ENCODE measurements at regions not wholly inside any gene's neighbourhood (a gene's known extent, or its start where the extent isn't known, plus 50 kb on each side); places are given as distances from the start of the nearest gene placed in this dataset.

DNA sequence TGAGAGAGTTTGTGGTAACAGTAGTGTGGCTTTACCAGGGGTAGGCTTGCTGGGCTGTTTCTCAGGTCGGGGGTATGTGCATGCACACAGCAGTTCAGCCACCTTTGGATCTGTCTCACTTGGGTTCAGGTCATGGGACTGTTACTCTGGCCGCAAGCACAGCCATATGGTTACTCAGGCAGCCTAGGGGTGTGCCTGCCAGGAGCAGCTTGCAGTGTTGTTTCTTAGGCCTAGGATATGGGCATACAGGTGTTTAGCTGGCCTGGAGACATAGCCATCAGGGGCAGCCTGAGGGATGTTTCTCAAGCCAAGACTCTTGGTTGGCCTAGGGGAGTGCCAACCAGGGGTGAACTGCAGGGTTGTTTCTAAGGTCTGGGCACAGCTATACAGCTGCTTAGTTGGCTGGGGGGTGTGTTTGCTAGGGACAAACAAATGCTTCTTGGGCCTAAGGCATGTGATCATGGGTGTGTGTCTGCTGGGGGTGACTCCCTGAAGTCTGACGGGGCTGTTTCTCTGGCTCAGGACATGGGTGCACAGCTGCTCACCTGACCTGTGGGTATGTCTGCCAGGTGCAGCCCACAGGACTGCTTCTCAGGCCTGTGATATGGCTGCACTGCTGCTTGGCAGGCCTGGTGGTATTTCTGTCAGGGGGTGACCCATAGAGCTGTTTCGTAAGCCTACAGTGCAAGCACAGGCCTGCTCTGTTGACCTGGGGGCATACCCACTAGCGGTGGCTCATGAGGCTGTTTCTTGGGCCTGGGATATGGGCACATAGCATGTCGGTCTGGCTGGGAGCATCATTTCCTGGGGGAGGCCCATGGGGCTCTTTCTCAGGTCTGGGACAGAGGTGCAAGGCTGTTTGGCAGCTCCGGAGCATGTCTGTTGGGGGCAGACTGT, 168.0 kb upstream of the THRB start:
- no peak for FAIRE-seq
- intact Hi-C loops (cut with micrococcal nuclease) = no loop called here

More for the DNA sequence above, 168.0 kb upstream of the THRB start:
- Histone ChIP-seq H3K9me3 (replicated peaks; ENCODE audit: control insufficient read depth, insufficient read depth, low read depth, low read length) (no peaks in the 10 kb centered on the region), H2AFZ (ENCODE audit: low read depth, low read length) (no peak overlapping the region), H4K20me1 (replicated peaks; ENCODE audit: control insufficient read depth, insufficient read depth, low read length) (no peaks in the 10 kb centered on the region), H3K9me1 (ENCODE audit: control insufficient read depth, insufficient read depth, low read length) (no peaks in the 10 kb centered on the region), H3K4me1 (replicated peaks in 1 of 2; ENCODE audit: control insufficient read depth in 2 of 2, insufficient read depth in 2 of 2, low read length in 2 of 2) (no peaks in the 10 kb centered on the region), H3K4me2 (ENCODE audit: insufficient read depth, low read length) (no peak overlapping the region), H3K4me3 (no peak overlapping the region), H3K27me3 (ENCODE audit: control insufficient read depth in 2 of 2, insufficient read depth in 2 of 2, low read length in 2 of 2) (no peaks in the 10 kb centered on the region; a peak in 1 of 5 replicates), H3K36me3 (ENCODE audit: control insufficient read depth, insufficient read depth, low read length) (no peaks in the 10 kb centered on the region), H3K79me2 (ENCODE audit: control insufficient read depth, insufficient read depth, low read length) (no peaks in the 10 kb centered on the region), H3K27ac (ENCODE audit: extremely low read depth, low read depth, low read length) (no peak overlapping the region), H3K9ac (ENCODE audit: insufficient read depth in 1 of 2, low read depth in 2 of 2, low read length in 2 of 2) (no peak overlapping the region; a peak in 1 of 4 replicates)
- no peak for TF ChIP-seq SP1 (CRISPR knock-in tag; IDR thresholded peaks at IDR 0.05)
- no peak for TF ChIP-seq KAT2B (IDR thresholded peaks at IDR 0.05; ENCODE audit: low read depth, low read length)
- TF ChIP-seq SAP30 (IDR thresholded peaks at IDR 0.05; ENCODE audit: borderline replicate concordance, insufficient read depth, low read depth, low read length, poor library complexity, severe bottlenecking) = no peak
- TF ChIP-seq, protein P1, sequence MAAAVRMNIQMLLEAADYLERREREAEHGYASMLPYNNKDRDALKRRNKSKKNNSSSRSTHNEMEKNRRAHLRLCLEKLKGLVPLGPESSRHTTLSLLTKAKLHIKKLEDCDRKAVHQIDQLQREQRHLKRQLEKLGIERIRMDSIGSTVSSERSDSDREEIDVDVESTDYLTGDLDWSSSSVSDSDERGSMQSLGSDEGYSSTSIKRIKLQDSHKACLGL (CRISPR knock-in tag; IDR thresholded peaks at IDR 0.05; ENCODE audit: borderline replicate concordance, poor library complexity, severe bottlenecking) = no peak
- TF ChIP-seq, protein P2, sequence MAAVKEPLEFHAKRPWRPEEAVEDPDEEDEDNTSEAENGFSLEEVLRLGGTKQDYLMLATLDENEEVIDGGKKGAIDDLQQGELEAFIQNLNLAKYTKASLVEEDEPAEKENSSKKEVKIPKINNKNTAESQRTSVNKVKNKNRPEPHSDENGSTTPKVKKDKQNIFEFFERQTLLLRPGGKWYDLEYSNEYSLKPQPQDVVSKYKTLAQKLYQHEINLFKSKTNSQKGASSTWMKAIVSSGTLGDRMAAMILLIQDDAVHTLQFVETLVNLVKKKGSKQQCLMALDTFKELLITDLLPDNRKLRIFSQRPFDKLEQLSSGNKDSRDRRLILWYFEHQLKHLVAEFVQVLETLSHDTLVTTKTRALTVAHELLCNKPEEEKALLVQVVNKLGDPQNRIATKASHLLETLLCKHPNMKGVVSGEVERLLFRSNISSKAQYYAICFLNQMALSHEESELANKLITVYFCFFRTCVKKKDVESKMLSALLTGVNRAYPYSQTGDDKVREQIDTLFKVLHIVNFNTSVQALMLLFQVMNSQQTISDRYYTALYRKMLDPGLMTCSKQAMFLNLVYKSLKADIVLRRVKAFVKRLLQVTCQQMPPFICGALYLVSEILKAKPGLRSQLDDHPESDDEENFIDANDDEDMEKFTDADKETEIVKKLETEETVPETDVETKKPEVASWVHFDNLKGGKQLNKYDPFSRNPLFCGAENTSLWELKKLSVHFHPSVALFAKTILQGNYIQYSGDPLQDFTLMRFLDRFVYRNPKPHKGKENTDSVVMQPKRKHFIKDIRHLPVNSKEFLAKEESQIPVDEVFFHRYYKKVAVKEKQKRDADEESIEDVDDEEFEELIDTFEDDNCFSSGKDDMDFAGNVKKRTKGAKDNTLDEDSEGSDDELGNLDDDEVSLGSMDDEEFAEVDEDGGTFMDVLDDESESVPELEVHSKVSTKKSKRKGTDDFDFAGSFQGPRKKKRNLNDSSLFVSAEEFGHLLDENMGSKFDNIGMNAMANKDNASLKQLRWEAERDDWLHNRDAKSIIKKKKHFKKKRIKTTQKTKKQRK (IDR thresholded peaks at IDR 0.05; ENCODE audit: borderline replicate concordance, low read depth, low read length) = no peak
- no peak for TF ChIP-seq CBX1 (IDR thresholded peaks at IDR 0.05; ENCODE audit: low read depth)
- no peak for TF ChIP-seq MEF2D (tag; conservative IDR thresholded peaks at IDR 0.05; ENCODE audit: low read depth)
- TF ChIP-seq MYBL2 (IDR thresholded peaks at IDR 0.05; ENCODE audit: low read depth) = no peak
- TF ChIP-seq MYBL2 (CRISPR knock-in tag; IDR thresholded peaks at IDR 0.05; ENCODE audit: borderline replicate concordance) = no peak
- TF ChIP-seq KLF10 (CRISPR knock-in tag; IDR thresholded peaks at IDR 0.05) = no peak
- TF ChIP-seq PHF20 (IDR thresholded peaks at IDR 0.05; ENCODE audit: partially characterized antibody) = no peak
- no peak for TF ChIP-seq ZNF3 (CRISPR knock-in tag; IDR thresholded peaks at IDR 0.05)
- no peak for TF ChIP-seq PYGO2 (tag; IDR thresholded peaks at IDR 0.05)
- TF ChIP-seq NFATC3 (IDR thresholded peaks at IDR 0.05) = no peak
- no peak for TF ChIP-seq ZNF57 (CRISPR knock-in tag; IDR thresholded peaks at IDR 0.05)
- no peak for TF ChIP-seq ASH1L (IDR thresholded peaks at IDR 0.05; ENCODE audit: borderline replicate concordance, low read depth, partially characterized antibody)
- TF ChIP-seq KHSRP (IDR thresholded peaks at IDR 0.05) = no peak
- no TSS peak for BruUV-seq (replicated peaks)
- DNase-seq (ENCODE audit: extremely low read depth in 1 of 4, low spot score in 3 of 4) (no peak), ATAC-seq (peak; percentile 37)
- POLR2A ChIA-PET = interaction anchor here (1.4 kb wide), 1 partner anchor 12 kb away, joined by 5 read pairs; no protein-coding TSS in a partner anchor
- in situ Hi-C loops (cut with MboI) = no loop called here
- 25% methylated on average over 7 of the region's 7 CpGs for WGBS (ENCODE audit: insufficient coverage, low coverage, missing lambda C conversion rate)
- CTCF ChIA-PET (ENCODE audit: low intra/inter-chr PET ratio) = interaction anchor here (0.9 kb wide), 1 partner anchor 476 kb away, joined by 3 read pairs; no protein-coding TSS in a partner anchor

Data from K562 (cell line).